ENCODE measurements at regions not wholly inside any gene's neighbourhood (a gene's known extent, or its start where the extent isn't known, plus 50 kb on each side); places are given as distances from the start of the nearest gene placed in this dataset.

GRCh38 chr5:124245276-124245675 is 501.2 kb downstream of the ZNF608 start:
- TF ChIP-seq POLR2A (IDR thresholded peaks at IDR 0.05): no peak
- no peak for TF ChIP-seq CTCF (IDR thresholded peaks at IDR 0.05 in 8 of 11, conservative IDR thresholded peaks at IDR 0.05 in 3 of 11)

All from spleen (tissue), 7 donors.